Fibroblast of skin of left biceps (primary cell): ENCODE measurements at regions not wholly inside any gene's neighbourhood (a gene's known extent, or its start where the extent isn't known, plus 50 kb on each side); places are given as distances from the start of the nearest gene placed in this dataset.

Source experiments
- DNase-seq, 2 experiments: peaks; one replicate each; pipeline ENCODE4 v3.0.0-alpha.2; 2013; ENCODE audit warnings: low read depth in 2 of 2

GRCh38 chr18:60775978-60776377 lies 403.4 kb upstream of the MC4R start:
- DNase-seq, result no peak

- DNase-seq, result no peak
These were observed 411.6 kb upstream of the MC4R start for GRCh38 chr18:60784161-60784560.

DNA sequence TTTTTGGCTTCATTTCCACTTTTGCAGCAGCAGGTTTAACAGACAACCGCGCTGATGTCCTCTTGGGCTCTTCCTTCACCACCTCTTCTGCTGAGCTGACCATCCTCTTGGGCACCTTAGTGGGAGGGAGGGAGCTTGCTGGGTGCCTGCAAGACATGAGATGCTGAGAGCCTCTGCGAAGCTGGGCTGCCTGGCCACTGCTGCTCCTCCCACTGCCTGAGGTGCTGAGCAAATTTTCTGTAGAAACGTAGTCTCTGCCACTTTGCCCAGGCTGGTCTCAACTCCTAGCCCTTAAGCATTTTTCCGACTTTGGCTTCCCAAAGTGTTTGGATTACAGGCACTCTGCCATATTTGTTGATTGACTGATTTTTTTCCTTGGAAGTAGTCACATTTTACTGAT lies 422.2 kb upstream of the MC4R start:
- no peak for DNase-seq

DNA sequence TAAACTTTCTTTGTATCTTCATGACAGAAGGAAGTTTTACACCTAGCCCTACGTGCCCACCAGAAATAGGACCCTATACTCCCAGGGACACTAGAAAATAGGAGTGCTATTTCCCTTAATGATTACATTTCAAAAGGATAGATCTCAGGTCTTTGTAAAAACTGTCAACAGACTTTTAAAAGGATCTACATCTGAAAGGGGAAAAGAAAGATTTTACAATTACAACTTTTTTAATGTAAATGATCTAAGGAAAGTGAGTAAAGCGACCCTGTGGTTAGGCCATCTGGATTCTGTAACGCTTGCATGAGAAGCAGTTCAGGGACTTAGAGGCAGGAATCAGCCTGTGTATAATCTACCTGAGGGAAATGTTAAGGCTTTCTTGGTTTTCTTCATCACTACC lies 431.8 kb upstream of the MC4R start:
- no peak for DNase-seq

- DNase-seq, result no peak
These were observed 437.4 kb upstream of the MC4R start for GRCh38 chr18:60809937-60810336.

- DNase-seq, result no peak
These were observed 440.3 kb upstream of the MC4R start for GRCh38 chr18:60812921-60813320.

DNA sequence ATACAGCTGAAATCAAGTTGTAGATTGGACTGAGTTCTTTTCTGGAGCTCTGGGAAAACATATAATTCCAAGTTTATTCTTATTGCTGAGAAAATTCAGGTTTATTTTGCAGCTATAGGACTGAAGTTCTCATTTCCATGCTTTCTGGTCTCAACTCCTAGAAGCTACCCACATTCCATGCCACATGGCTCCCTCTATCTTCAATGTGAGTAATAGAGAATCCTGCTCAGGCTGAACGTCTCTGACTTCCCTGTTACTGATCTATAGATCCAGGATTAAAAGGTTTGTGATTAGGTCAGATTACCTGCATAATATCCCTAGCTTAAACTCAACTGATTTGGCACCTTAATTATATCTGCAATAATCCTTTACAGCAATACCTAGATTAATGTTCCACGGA lies 453.8 kb upstream of the MC4R start:
- no peak for DNase-seq

DNA sequence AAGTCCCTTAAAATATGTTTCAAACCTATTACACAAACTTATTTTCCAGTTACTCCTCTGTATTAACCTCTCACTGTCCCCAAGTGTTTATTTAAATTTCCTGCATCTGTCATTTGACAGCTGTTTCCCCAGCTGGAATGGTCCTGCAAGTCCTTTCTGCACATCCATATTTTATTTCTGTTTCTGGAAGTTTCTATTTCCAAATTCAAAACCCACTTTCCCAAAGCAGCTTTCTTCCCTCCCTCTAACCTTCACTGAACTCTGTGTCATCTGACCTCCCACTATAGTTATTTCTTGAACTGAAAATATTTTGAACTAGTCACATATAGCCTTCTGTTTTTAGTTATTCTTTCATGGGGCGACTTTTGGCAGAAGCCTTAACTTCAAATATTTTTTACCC lies 459.4 kb upstream of the MC4R start:
- DNase-seq, result no peak

DNA sequence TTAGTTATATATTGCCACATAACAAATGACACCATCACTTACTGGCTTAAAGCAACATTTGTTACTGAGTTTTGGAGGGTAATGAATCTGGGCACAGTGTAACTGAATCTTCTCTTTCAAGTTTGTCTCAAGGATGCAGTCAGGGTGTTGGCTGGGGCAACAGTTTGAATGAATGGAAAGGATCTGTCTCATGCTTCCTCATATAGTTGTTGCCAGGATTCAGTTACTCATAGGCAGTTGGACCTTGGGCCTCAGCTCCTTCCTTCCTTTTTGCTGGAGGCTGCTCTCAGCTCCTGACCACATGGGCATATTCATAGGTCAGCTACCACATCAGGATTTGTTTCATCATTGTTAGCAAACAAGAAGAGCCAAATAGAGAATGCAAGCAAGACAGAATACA lies 466.1 kb upstream of the MC4R start:
- DNase-seq, result no peak

- DNase-seq, result no peak
These were observed 473.8 kb upstream of the MC4R start for GRCh38 chr18:60846396-60846795.

DNA sequence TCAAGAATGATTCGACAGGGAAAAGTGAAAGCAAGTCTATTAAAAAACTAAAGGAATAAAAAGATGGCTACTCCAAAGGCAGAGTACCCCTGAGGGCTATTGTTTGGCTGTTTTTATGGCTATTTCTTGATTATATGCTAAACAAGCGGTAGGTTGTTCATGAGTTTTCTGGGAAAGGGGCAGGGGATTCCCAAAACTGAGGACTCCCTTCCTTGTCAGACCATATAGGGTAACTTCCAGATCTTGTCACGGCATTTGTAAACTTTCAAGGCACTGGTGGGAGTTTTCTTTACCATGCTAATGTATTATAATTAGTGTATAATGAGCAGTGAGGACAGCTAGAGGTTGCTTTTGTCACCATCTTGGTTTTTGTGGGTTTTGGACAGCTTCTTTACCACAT lies 474.9 kb upstream of the MC4R start:
- no peak for DNase-seq

GRCh38 chr18:60861575-60861974 lies 471.7 kb upstream of the CDH20 start:
- DNase-seq, result no peak

DNA sequence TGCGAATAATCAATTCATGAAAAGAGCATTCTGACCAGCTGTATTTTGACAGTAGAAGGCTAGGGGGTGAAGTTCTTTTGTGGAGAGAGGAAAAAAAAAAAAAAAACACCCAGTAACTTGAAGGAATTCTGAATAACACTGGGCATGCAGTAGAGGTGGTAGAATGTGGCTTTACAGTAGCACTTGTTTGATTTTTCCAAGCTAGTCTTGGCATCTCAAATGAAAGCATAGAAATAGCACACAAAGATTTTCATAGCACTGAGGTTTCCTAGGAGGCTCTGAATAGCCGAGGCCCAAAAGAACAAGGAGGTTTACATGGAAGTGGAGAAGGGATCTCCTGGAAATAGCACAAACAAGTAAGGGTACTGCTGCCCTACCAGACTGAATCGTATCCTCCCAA lies 470.2 kb upstream of the CDH20 start:
- no peak for DNase-seq

- DNase-seq, result no peak
These were observed 467.4 kb upstream of the CDH20 start for GRCh38 chr18:60865801-60866200.

GRCh38 chr18:60870261-60871153 lies 462.7 kb upstream of the CDH20 start:
- DNase-seq, result no peak

DNA sequence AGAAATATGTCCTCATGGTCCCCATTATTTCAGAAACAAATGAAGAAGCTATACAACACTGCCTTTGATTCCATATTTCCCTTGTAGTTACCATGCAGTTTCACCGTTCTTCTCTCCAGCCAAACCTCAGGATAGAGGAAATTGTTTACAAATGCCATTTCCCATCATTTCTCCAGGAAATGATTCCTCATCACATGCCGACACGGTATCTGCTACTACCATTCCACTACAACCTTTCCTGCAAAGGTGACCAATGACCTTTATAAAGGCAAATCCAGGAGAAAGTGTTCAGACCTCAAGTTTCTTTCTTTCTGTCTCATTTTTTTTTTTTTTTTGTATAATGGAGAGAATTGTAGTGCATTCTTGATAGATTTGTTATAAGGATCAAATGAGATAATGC lies 460.8 kb upstream of the CDH20 start:
- DNase-seq, result no peak

GRCh38 chr18:60873708-60874107 lies 459.5 kb upstream of the CDH20 start:
- no peak for DNase-seq

DNA sequence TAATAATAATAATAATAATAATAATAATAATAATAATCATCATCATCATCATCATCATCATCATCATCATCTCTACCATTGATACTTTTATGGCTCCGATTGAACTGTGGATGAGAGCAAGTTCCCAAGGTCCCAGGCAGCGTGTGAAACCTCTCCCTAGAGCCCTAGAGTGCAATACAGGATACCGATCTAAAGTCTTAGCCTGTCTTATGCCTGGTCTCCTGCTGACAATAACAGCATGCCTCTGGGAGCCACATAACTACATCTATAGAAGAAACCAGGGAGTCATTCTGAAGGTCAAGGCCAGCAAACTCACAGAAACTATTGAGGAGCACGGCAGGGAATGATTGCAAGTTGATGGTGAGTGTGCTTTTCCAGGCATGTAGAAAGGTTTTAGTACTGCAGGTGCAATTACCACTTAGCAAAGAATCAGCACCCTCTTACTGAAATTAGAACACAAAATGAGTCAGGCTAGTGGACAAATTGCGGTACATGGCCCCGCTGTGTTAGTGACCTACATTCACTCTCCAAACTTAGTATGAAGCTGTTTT lies 457.2 kb upstream of the CDH20 start:
- no peak for DNase-seq

- DNase-seq, result no peak
These were observed 453.0 kb upstream of the CDH20 start for GRCh38 chr18:60880184-60880583.

DNA sequence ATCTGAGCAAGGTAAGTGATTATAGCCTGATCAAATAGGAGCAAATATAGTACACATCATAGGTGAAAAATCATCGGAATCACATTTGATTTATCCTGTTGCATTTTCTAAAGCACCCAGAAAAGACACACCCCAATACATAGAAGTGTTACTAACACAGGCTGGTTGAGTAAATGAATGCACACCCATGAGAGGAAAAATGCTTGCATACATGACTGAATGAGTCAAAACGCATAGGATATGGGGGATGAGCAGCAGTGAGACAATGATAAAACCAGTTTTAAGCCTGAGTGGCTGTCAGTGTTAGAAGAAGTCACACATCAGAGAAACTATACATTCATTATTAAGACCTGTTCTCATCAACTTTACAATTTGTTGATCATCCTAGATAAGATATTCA lies 449.6 kb upstream of the CDH20 start:
- DNase-seq, result no peak

- no peak for DNase-seq
These were observed 445.1 kb upstream of the CDH20 start for GRCh38 chr18:60888071-60888624.

DNA sequence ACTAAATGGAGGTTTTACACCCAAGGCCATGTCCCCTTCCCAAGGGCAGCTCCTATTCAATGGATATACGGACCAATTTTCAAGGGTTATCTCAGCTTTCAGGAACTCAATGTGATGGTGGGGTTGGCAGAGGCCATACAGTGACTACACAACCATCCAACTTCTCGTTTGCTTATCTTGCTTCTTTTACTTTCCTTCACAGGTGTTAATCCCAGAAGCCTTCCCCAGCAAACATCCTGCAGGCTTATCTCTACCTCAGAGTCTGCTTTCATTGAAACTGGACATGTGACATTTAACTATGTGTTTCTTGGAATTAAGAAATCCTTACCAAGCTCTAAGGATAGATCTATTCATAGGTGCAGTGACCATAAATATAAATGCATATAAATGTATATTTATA lies 443.8 kb upstream of the CDH20 start:
- no peak for DNase-seq

GRCh38 chr18:60891936-60892335 lies 441.3 kb upstream of the CDH20 start:
- no peak for DNase-seq
